MM.1S (cell line): ENCODE measurements at regions not wholly inside any gene's neighbourhood (a gene's known extent, or its start where the extent isn't known, plus 50 kb on each side); places are given as distances from the start of the nearest gene placed in this dataset.

Source experiments
- CTCF ChIP-seq: fragments of 300-600 bp; sonication (generic); IDR thresholded peaks from 2 replicates; pipeline ENCODE4 v1.5.1; 2016; ENCODE audit warnings: antibody characterized with exemption, low read length, mixed read lengths
- EZH2 ChIP-seq: fragments of 300-600 bp; sonication (generic); optimal IDR thresholded peaks from 2 replicates; pipeline ENCODE3; 2017; ENCODE audit warnings: low read depth, mild to moderate bottlenecking, antibody characterized with exemption, low read length, mixed read lengths
- EZH2phosphoT487 ChIP-seq: fragments of 300-600 bp; sonication (generic); IDR thresholded peaks from 2 replicates; pipeline ENCODE4 v1.6.1; 2018; ENCODE audit warnings: antibody characterized with exemption, low read length

GRCh38 chr16:51766739-51767138, 615.7 kb upstream of the SALL1 start:
- TF ChIP-seq CTCF: no peak
- no peak for TF ChIP-seq EZH2phosphoT487
- TF ChIP-seq EZH2: no peak
